ENCODE measurements at regions not wholly inside any gene's neighbourhood (a gene's known extent, or its start where the extent isn't known, plus 50 kb on each side); places are given as distances from the start of the nearest gene placed in this dataset.

GRCh38 chr4:52234561-52235440 is 183.7 kb downstream of the SPATA18 start:
- peak; percentile 70 for DNase-seq

- DNase-seq, result no peak
Measured at GRCh38 chr4:52235552-52236201, 184.6 kb downstream of the SPATA18 start.

GRCh38 chr4:52241916-52242315 is 190.8 kb downstream of the SPATA18 start:
- no peak for DNase-seq

- no peak for DNase-seq
Measured at GRCh38 chr4:52243367-52243766, 192.3 kb downstream of the SPATA18 start.

- no peak for DNase-seq
Measured at GRCh38 chr4:52244103-52244775, 193.1 kb downstream of the SPATA18 start.

- peak; percentile 50 for DNase-seq
Measured at GRCh38 chr4:52244848-52245247, 193.7 kb downstream of the SPATA18 start.

- DNase-seq, result no peak
Measured at GRCh38 chr4:52246827-52247226, 195.7 kb downstream of the SPATA18 start.

- DNase-seq, result no peak
Measured at GRCh38 chr4:52247941-52248340, 196.8 kb downstream of the SPATA18 start.

GRCh38 chr4:52248820-52249219 is 197.7 kb downstream of the SPATA18 start:
- no peak for DNase-seq

GRCh38 chr4:52249581-52249980 is 198.5 kb downstream of the SPATA18 start:
- no peak for DNase-seq

- DNase-seq, result peak; percentile 86
Measured at GRCh38 chr4:52250154-52250553, 199.1 kb downstream of the SPATA18 start.

GRCh38 chr4:52251864-52252263 is 200.8 kb downstream of the SPATA18 start:
- no peak for DNase-seq

- DNase-seq, result no peak
Measured at GRCh38 chr4:52253025-52253424, 201.9 kb downstream of the SPATA18 start.

- no peak for DNase-seq
Measured at GRCh38 chr4:52256522-52256921, 205.4 kb downstream of the SPATA18 start.

- DNase-seq, result no peak
Measured at GRCh38 chr4:52259978-52260377, 208.9 kb downstream of the SPATA18 start.

- peak; percentile 89 for DNase-seq
Measured at GRCh38 chr4:52260514-52261210, 209.6 kb downstream of the SPATA18 start.

GRCh38 chr4:52263607-52264006 is 212.5 kb downstream of the SPATA18 start:
- DNase-seq, result peak; percentile 29

- DNase-seq, result peak; percentile 34
Measured at GRCh38 chr4:52265781-52266525, 214.8 kb downstream of the SPATA18 start.

GRCh38 chr4:52266537-52267137 is 215.5 kb downstream of the SPATA18 start:
- DNase-seq, result peak; percentile 74

GRCh38 chr4:52269761-52270160 is 218.7 kb downstream of the SPATA18 start:
- no peak for DNase-seq

- no peak for DNase-seq
Measured at GRCh38 chr4:52273885-52274284, 222.8 kb downstream of the SPATA18 start.

Data from right hindlimb (tissue), 1 donor.